ENCODE measurements at regions not wholly inside any gene's neighbourhood (a gene's known extent, or its start where the extent isn't known, plus 50 kb on each side); places are given as distances from the start of the nearest gene placed in this dataset.

- TF ChIP-seq CTCF (conservative IDR thresholded peaks at IDR 0.05; ENCODE audit: low read depth, low read length), result no peak
- TF ChIP-seq EZH2 (IDR thresholded peaks at IDR 0.05; ENCODE audit: borderline replicate concordance, low read depth, low read length, poor library complexity, severe bottlenecking), result no peak
Observed at GRCh38 chrX:883588-883987, 253.0 kb downstream of the SHOX start.

Measured in A673 (cell line).